CD4-positive, alpha-beta T cell (primary cell): ENCODE measurements at regions not wholly inside any gene's neighbourhood (a gene's known extent, or its start where the extent isn't known, plus 50 kb on each side); places are given as distances from the start of the nearest gene placed in this dataset.

Experiments
- ATAC-seq: fragments of 200-7000 bp; cut with Tn5 transposase; one replicate; pipeline ENCODE4 v1.10.0; 2022; ENCODE audit warnings: mild to moderate bottlenecking; ENCODE audit not compliant: poor library complexity
- CTCF ChIA-PET: fragments of 350-600 bp; sonication (Branson Sonifier 250); formaldehyde crosslinking; loops from one replicate; lab custom pipeline; 2021; ENCODE audit warnings: antibody characterized with exemption, inconsistent platforms; lab: Charles Lee
- POLR2A ChIA-PET: fragments of 350-600 bp; sonication (Branson Sonifier 250); formaldehyde crosslinking; loops from one replicate; lab custom pipeline; 2021; ENCODE audit warnings: antibody characterized with exemption, inconsistent platforms; lab: Charles Lee
- DNase-seq, 14 experiments: peaks; one replicate each; pipeline ENCODE4 v3.0.0-alpha.2; 2013 to 2020; ENCODE audit warnings: mixed read lengths in 2 of 14
- H3K27ac ChIP-seq, 2 donors: one replicate each; pipeline versions ENCODE4 v1.5.1 to v1.7.0; 2013; ENCODE audit warnings: low read length in 2 of 2, low read depth in 1 of 2, mild to moderate bottlenecking in 1 of 2
- H3K27me3 ChIP-seq, 2 experiments: 1 replicate in 1 of 2; 2 replicates in 1 of 2; pipeline versions ENCODE4 v1.6.1 to v1.7.0; 2013; ENCODE audit warnings: low read length in 2 of 2, control low read depth in 1 of 2, mild to moderate bottlenecking in 1 of 2, moderate library complexity in 1 of 2; ENCODE audit not compliant: insufficient read depth in 2 of 2, control insufficient read depth in 1 of 2
- H3K36me3 ChIP-seq: one replicate; pipeline ENCODE4 v1.6.1; 2013; ENCODE audit warnings: low read length, control low read depth; ENCODE audit not compliant: insufficient read depth
- H3K4me1 ChIP-seq: one replicate; pipeline ENCODE4 v1.6.1; 2013; ENCODE audit warnings: low read length, control low read depth; ENCODE audit not compliant: insufficient read depth
- H3K4me3 ChIP-seq: one replicate; pipeline ENCODE4 v1.5.1; 2013; ENCODE audit warnings: mild to moderate bottlenecking, low read length, moderate library complexity
- H3K9me3 ChIP-seq, 2 experiments: 1 replicate in 1 of 2; 2 replicates in 1 of 2; pipeline versions ENCODE4 v1.6.1 to v1.7.0; 2013; ENCODE audit warnings: low read length in 2 of 2, mild to moderate bottlenecking in 2 of 2, control low read depth in 1 of 2, moderate library complexity in 1 of 2; ENCODE audit not compliant: control insufficient read depth in 1 of 2, insufficient read depth in 1 of 2
- H3K27ac Mint-ChIP-seq: one replicate; pipeline ENCODE4 v1.8.0; 2020; ENCODE audit warnings: mixed read lengths
- H3K27me3 Mint-ChIP-seq: one replicate; pipeline ENCODE4 v1.8.0; 2021; ENCODE audit warnings: mixed read lengths
- H3K36me3 Mint-ChIP-seq: one replicate; pipeline ENCODE4 v1.8.0; 2021; ENCODE audit warnings: low read depth, mixed read lengths
- H3K4me1 Mint-ChIP-seq: one replicate; pipeline ENCODE4 v1.8.0; 2021; ENCODE audit warnings: low read depth, mixed read lengths
- H3K4me3 Mint-ChIP-seq: one replicate; pipeline ENCODE4 v1.8.0; 2020; ENCODE audit warnings: mild to moderate bottlenecking, mixed read lengths
- H3K9me3 Mint-ChIP-seq: one replicate; pipeline ENCODE4 v1.8.0; 2020; ENCODE audit warnings: mixed read lengths
- intact Hi-C, 2 experiments: fragments of 100-400 bp; cut with DNase I in 1 of 2; cut with micrococcal nuclease in 1 of 2; formaldehyde crosslinking; loops; one replicate each; pipeline versions ENCODE4 v1.15.1 to v1.9.0; 2023 to 2025; cut with DNase I, micrococcal nuclease
- TF ChIP-seq, protein P1 (sequence below): fragments of 200-600 bp; IDR thresholded peaks from one replicate; pipeline ENCODE4 v1.8.0; 2022; ENCODE audit warnings: antibody characterized with exemption, mild to moderate bottlenecking

DNA sequence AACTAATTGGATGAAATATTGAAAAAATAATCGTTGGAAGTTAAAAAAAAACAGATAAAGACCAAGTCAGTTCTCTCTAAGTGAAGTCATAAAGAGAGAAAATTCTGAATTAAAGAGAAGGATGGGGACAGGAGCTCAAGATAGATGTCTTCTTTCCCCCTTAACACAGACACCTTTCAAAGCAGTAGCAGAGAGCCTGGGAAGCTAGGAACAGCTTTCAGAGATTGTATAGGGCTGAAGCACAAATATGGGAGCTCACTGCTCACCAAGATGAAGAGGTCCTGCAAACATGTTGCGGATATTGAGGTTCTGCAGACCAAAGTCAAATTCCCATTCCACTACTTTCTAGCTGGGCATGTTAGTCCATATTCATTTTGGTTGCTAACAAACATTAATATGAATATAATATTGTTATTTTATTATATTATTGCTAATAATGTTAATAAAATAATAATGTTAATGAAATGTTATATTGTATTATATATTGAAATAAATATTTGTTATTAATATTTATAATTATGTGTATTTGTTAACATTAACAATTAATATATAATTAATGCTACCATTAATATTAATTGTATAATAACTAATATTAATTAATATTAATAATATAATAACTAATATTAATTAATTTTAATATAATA lies 319.1 kb downstream of the OXSM start:
- ChIA-PET POLR2A (no interaction called here), CTCF (no interaction called here)
- Mint-ChIP-seq H3K27ac (no peak overlapping the region), H3K36me3 (no peaks in the 10 kb centered on the region), H3K4me3 (no peak overlapping the region), H3K4me1 (no peaks in the 10 kb centered on the region), H3K27me3 (no peaks in the 10 kb centered on the region), H3K9me3 (no peaks in the 10 kb centered on the region)
- H3K9me3 ChIP-seq: no peaks in the 10 kb centered on the region
- intact Hi-C loops: no loop called here
- H3K36me3 ChIP-seq: no peaks in the 10 kb centered on the region
- H3K4me1 ChIP-seq: no peaks in the 10 kb centered on the region
- no peak overlapping the region for H3K4me3 ChIP-seq
- H3K27ac ChIP-seq: no peak overlapping the region
- ATAC-seq (no peak), DNase-seq (no peak)
- H3K27me3 ChIP-seq: no peaks in the 10 kb centered on the region
- TF ChIP-seq, protein P1, sequence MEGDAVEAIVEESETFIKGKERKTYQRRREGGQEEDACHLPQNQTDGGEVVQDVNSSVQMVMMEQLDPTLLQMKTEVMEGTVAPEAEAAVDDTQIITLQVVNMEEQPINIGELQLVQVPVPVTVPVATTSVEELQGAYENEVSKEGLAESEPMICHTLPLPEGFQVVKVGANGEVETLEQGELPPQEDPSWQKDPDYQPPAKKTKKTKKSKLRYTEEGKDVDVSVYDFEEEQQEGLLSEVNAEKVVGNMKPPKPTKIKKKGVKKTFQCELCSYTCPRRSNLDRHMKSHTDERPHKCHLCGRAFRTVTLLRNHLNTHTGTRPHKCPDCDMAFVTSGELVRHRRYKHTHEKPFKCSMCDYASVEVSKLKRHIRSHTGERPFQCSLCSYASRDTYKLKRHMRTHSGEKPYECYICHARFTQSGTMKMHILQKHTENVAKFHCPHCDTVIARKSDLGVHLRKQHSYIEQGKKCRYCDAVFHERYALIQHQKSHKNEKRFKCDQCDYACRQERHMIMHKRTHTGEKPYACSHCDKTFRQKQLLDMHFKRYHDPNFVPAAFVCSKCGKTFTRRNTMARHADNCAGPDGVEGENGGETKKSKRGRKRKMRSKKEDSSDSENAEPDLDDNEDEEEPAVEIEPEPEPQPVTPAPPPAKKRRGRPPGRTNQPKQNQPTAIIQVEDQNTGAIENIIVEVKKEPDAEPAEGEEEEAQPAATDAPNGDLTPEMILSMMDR: no peak

DNA sequence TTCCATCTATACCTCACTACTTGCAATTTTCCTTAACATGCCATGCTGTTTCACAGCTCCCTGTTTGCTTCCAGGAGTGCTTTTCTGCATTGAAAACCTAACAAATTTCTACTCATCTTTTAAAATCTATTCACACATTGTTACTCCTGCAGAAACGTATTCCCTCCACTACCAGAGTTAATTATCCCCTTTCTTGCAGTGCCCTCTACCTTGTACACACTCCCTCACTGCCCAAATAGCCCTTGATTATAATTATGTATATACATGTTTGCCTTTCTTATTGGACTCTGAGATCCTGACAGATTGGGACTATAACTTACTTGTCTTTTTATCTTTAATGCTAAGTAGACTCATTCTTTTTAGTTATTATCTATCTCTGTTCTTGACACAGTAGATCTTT lies 325.0 kb downstream of the OXSM start:
- no peak overlapping the region for H3K27ac ChIP-seq
- ChIA-PET CTCF (no interaction called here), POLR2A (no interaction called here)
- Mint-ChIP-seq H3K36me3 (no peaks in the 10 kb centered on the region), H3K9me3 (no peaks in the 10 kb centered on the region), H3K4me3 (no peak overlapping the region), H3K27me3 (no peaks in the 10 kb centered on the region), H3K4me1 (no peaks in the 10 kb centered on the region), H3K27ac (no peak overlapping the region)
- H3K9me3 ChIP-seq: peaks cover 0 to 7% of the 10 kb centered on the region in 2 experiments
- H3K4me1 ChIP-seq: no peaks in the 10 kb centered on the region
- intact Hi-C loops: no loop called here
- no peaks in the 10 kb centered on the region for H3K36me3 ChIP-seq
- ATAC-seq (no peak), DNase-seq (no peak)
- TF ChIP-seq, protein P1: no peak
- no peaks in the 10 kb centered on the region for H3K27me3 ChIP-seq
- no peak overlapping the region for H3K4me3 ChIP-seq

DNA sequence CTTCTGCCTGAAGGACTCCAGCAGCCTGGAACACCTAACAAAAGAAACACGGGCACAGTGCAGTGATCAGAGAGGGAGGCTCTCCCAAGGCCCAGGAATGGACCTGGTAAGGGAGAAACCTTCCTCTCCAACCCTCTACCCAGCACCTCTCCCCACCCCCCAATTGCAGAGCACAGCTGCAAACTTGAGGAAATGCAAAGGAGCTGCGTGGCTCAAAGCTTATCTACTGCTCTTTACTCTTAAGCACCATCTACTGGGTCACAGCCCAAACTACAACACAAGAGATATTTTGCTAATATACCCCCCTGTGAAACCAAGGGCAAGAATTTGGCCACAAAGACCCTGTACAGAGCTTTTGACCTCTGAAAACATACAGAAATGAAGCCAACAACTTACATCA lies 328.3 kb downstream of the OXSM start:
- H3K27me3 ChIP-seq: no peaks in the 10 kb centered on the region
- TF ChIP-seq, protein P1: no peak
- no peak for ATAC-seq
- H3K9me3 Mint-ChIP-seq: peaks cover 6% of the 10 kb centered on the region
- CTCF ChIA-PET: interaction anchor here (1.2 kb wide), 1 partner anchor 53 kb away, joined by 3 read pairs; no protein-coding TSS in a partner anchor
- no peak overlapping the region for H3K4me3 ChIP-seq
- intact Hi-C loops: no loop called here
- no peaks in the 10 kb centered on the region for H3K36me3 ChIP-seq
- no peaks in the 10 kb centered on the region for H3K4me1 ChIP-seq
- H3K36me3 Mint-ChIP-seq: no peaks in the 10 kb centered on the region
- H3K4me1 Mint-ChIP-seq: no peaks in the 10 kb centered on the region
- POLR2A ChIA-PET: no interaction called here
- H3K27me3 Mint-ChIP-seq: no peaks in the 10 kb centered on the region
- H3K9me3 ChIP-seq: peaks cover 0 to 7% of the 10 kb centered on the region in 2 experiments
- H3K27ac Mint-ChIP-seq: no peak overlapping the region
- H3K4me3 Mint-ChIP-seq: no peak overlapping the region
- no peak for DNase-seq
- no peak overlapping the region for H3K27ac ChIP-seq
